ENCODE measurements at regions not wholly inside any gene's neighbourhood (a gene's known extent, or its start where the extent isn't known, plus 50 kb on each side); places are given as distances from the start of the nearest gene placed in this dataset.

DNA sequence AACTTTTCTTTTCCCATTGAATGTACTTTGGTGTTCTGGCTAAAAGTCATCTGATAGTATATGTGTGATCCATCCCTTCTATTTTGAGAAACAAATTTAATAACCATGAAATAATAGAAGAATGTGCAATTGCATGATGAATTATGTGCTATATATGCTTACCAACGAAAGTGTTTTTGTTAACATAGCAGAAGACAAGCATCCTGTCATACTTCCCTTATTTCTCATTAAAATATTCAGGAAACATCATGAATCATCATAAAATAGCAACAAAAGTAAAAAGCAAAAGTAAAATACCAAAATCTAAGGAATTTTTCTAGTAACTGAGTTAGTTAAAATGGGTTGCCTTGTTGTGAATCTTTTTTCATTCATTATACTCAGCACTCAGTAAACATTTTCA lies 409.0 kb upstream of the PDE3A start:
- ChIA-PET POLR2A (no interaction called here), CTCF (interaction anchor here (0.6 kb wide), 1 partner anchor 422 kb away, joined by 4 read pairs; no protein-coding TSS in a partner anchor)
- Histone ChIP-seq H3K27me3 (ENCODE audit: control insufficient read depth, insufficient read depth, low read length) (no peaks in the 10 kb centered on the region), H3K27ac (ENCODE audit: low read depth, low read length) (no peak overlapping the region), H3K4me3 (ENCODE audit: low read depth, low read length) (no peak overlapping the region), H3K9me3 (ENCODE audit: control insufficient read depth, insufficient read depth, low read length) (no peaks in the 10 kb centered on the region)
- no peak for DNase-seq (ENCODE audit: low read depth, low spot score)
- TF ChIP-seq, protein P1, sequence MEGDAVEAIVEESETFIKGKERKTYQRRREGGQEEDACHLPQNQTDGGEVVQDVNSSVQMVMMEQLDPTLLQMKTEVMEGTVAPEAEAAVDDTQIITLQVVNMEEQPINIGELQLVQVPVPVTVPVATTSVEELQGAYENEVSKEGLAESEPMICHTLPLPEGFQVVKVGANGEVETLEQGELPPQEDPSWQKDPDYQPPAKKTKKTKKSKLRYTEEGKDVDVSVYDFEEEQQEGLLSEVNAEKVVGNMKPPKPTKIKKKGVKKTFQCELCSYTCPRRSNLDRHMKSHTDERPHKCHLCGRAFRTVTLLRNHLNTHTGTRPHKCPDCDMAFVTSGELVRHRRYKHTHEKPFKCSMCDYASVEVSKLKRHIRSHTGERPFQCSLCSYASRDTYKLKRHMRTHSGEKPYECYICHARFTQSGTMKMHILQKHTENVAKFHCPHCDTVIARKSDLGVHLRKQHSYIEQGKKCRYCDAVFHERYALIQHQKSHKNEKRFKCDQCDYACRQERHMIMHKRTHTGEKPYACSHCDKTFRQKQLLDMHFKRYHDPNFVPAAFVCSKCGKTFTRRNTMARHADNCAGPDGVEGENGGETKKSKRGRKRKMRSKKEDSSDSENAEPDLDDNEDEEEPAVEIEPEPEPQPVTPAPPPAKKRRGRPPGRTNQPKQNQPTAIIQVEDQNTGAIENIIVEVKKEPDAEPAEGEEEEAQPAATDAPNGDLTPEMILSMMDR (IDR thresholded peaks at IDR 0.05; ENCODE audit: low read depth, low read length): no peak

DNA sequence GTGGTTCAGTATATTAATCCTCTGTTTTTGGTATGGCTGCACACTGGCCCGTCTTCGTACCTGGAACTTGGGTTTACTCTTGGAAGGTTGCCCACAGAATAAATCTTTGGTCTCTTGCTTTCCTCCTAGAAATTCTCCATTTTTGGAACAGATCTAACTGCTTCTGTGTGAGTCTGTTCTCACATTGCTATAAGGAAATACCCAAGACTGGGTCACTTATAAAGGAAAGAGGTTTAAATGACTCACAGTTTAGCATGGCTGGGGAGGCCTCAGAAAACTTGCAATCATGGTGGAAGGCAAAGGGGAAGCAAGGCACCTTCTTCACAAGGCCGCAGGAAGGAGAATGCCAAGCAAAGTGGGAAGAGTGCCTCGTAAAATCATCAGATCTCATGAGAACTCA lies 407.8 kb upstream of the PDE3A start:
- DNase-seq (ENCODE audit: low read depth, low spot score): no peak
- no peaks in the 10 kb centered on the region for H3K9me3 ChIP-seq (ENCODE audit: control insufficient read depth, insufficient read depth, low read length)
- H3K27ac ChIP-seq (ENCODE audit: low read depth, low read length): no peak overlapping the region
- TF ChIP-seq, protein P1 (IDR thresholded peaks at IDR 0.05; ENCODE audit: low read depth, low read length): no peak
- no peaks in the 10 kb centered on the region for H3K27me3 ChIP-seq (ENCODE audit: control insufficient read depth, insufficient read depth, low read length)
- no peak overlapping the region for H3K4me3 ChIP-seq (ENCODE audit: low read depth, low read length)
- ChIA-PET POLR2A (no interaction called here), CTCF (no interaction called here)

DNA sequence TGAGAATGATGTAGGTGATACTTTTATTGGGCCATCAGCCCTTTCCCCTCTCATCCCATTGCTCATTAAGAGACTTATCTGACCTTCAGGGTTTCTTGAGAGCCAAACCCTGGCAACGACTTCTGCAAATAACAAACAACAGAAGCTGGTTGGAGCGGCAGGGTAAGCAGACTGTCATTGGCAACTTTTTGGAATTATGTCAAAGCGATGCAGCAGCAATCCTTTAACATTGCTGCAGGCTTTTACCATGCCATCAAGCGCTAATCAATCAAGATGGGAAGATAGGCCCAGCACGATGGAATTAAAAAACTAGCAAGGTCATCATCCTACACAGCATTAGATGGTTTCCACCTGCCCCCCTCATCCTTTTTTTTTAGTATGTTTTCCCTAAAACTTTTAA lies 406.1 kb upstream of the PDE3A start:
- no peak overlapping the region for H3K4me3 ChIP-seq (ENCODE audit: low read depth, low read length)
- H3K27me3 ChIP-seq (ENCODE audit: control insufficient read depth, insufficient read depth, low read length): no peaks in the 10 kb centered on the region
- ChIA-PET POLR2A (no interaction called here), CTCF (no interaction called here)
- no peaks in the 10 kb centered on the region for H3K9me3 ChIP-seq (ENCODE audit: control insufficient read depth, insufficient read depth, low read length)
- TF ChIP-seq, protein P1 (IDR thresholded peaks at IDR 0.05; ENCODE audit: low read depth, low read length): no peak
- H3K27ac ChIP-seq (ENCODE audit: low read depth, low read length): no peak overlapping the region
- DNase-seq (ENCODE audit: low read depth, low spot score): no peak

DNA sequence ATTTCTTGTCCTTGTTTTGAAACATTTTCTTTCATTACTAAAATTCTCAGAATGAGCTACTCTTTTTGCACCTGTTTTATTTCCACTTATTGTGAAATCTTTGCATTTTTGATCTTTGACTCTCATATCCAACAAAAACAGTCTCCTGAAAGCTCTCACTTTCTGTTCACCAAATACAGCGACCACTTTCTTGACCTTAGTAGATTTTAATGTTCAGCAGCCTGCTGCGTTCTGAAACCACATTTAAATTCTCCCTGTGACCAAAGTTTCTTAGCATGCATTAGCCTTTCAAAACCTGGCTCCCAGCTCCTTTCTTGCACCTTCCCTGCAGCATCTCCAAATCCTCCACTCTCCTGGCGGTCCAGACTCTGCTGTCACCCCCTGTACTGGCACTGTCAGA lies 404.4 kb upstream of the PDE3A start:
- DNase-seq (ENCODE audit: low read depth, low spot score): no peak
- Histone ChIP-seq H3K27ac (ENCODE audit: low read depth, low read length) (no peak overlapping the region), H3K9me3 (ENCODE audit: control insufficient read depth, insufficient read depth, low read length) (no peaks in the 10 kb centered on the region), H3K27me3 (ENCODE audit: control insufficient read depth, insufficient read depth, low read length) (no peaks in the 10 kb centered on the region), H3K4me3 (ENCODE audit: low read depth, low read length) (no peak overlapping the region)
- TF ChIP-seq, protein P1 (IDR thresholded peaks at IDR 0.05; ENCODE audit: low read depth, low read length): no peak
- ChIA-PET POLR2A (interaction anchor here (1.2 kb wide), 1 partner anchor 18 kb away, joined by 3 read pairs; no protein-coding TSS in a partner anchor), CTCF (interaction anchor here (1.0 to 1.2 kb wide), 2 partner anchors 48 to 225 kb away, joined by 3 read pairs; no protein-coding TSS in a partner anchor)

DNA sequence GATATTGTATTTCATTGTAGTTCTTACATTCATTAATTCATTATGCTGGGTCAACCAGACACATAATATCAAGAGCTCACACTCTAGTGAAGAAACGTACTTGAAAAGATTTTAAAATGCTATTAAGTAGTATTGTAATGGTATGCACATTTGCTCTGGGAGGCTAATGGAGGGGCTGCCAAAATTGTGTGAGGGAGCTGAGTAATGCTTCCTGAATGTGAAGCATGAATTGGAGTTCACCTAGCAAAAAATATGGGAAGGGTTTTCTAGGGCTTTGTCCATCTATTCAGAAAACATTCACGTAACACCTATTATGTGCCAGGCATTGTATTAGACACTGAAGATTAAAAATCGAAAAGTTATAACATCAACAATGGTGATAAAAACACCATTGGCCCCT lies 403.8 kb upstream of the PDE3A start:
- TF ChIP-seq, protein P1 (IDR thresholded peaks at IDR 0.05; ENCODE audit: low read depth, low read length): no peak
- no peak for DNase-seq (ENCODE audit: low read depth, low spot score)
- ChIA-PET CTCF (interaction anchor here (1.2 kb wide), 1 partner anchor 48 kb away, joined by 3 read pairs; no protein-coding TSS in a partner anchor), POLR2A (interaction anchor here (1.2 kb wide), 1 partner anchor 18 kb away, joined by 3 read pairs; no protein-coding TSS in a partner anchor)
- no peak overlapping the region for H3K4me3 ChIP-seq (ENCODE audit: low read depth, low read length)
- H3K9me3 ChIP-seq (ENCODE audit: control insufficient read depth, insufficient read depth, low read length): no peaks in the 10 kb centered on the region
- H3K27ac ChIP-seq (ENCODE audit: low read depth, low read length): no peak overlapping the region
- H3K27me3 ChIP-seq (ENCODE audit: control insufficient read depth, insufficient read depth, low read length): no peaks in the 10 kb centered on the region
